Endothelial cell of umbilical vein (primary cell): ENCODE measurements at regions not wholly inside any gene's neighbourhood (a gene's known extent, or its start where the extent isn't known, plus 50 kb on each side); places are given as distances from the start of the nearest gene placed in this dataset.

Experiments
- BruUV-seq: library from RNA; stranded (reverse); fragments of 400-500 nt; replicated peaks from 2 replicates; lab custom pipeline; 2021; lab: Mats Ljungman, UMichigan
- CTCF ChIA-PET: fragments of 300-600, 350-600 bp; sonication (Branson Sonifier 250); formaldehyde crosslinking; loops from one replicate; lab custom pipeline; 2021; ENCODE audit warnings: antibody characterized with exemption, inconsistent platforms; lab: Charles Lee
- POLR2A ChIA-PET: fragments of 300-600, 350-600 bp; sonication (Branson Sonifier 250); formaldehyde crosslinking; loops from one replicate; lab custom pipeline; 2021; ENCODE audit warnings: antibody characterized with exemption, inconsistent platforms; lab: Charles Lee
- DNase-seq: peaks from one replicate; pipeline ENCODE4 v3.0.0-alpha.2; 2011; ENCODE audit warnings: low read depth, low spot score
- FAIRE-seq: peaks from 2 replicates; lab custom pipeline; 2011; peaks lifted over from hg19 to GRCh38; lab: Jason Lieb, UNC
- H2AFZ ChIP-seq: 2 replicates; pipeline ENCODE4 v1.6.0; 2012; ENCODE audit warnings: low read depth, low read length, control low read depth, inconsistent platforms
- H3K27ac ChIP-seq: 2 replicates; pipeline ENCODE4 v1.5.1; 2011; ENCODE audit warnings: low read depth, mild to moderate bottlenecking, control low read depth, low read length, moderate library complexity; ENCODE audit not compliant: insufficient read depth
- H3K27me3 ChIP-seq, 2 experiments: 2 replicates each; pipeline versions ENCODE4 v1.6.0 to v1.6.1; 2011; ENCODE audit warnings: low read length in 2 of 2, mixed read lengths in 1 of 2; ENCODE audit not compliant: control insufficient read depth in 2 of 2, insufficient read depth in 2 of 2
- H3K36me3 ChIP-seq, 2 experiments: 2 replicates in 1 of 2; 3 replicates in 1 of 2; pipeline ENCODE4 v1.5.1; 2011; ENCODE audit warnings: low read length in 2 of 2, mild to moderate bottlenecking in 1 of 2, moderate library complexity in 1 of 2; ENCODE audit not compliant: control insufficient read depth in 2 of 2, insufficient read depth in 2 of 2; ENCODE audit errors: extremely low read depth in 1 of 2
- H3K4me1 ChIP-seq: 3 replicates; pipeline ENCODE4 v1.5.1; 2011; ENCODE audit warnings: mild to moderate bottlenecking, low read length; ENCODE audit not compliant: control insufficient read depth, insufficient read depth; ENCODE audit errors: extremely low read depth
- H3K4me2 ChIP-seq: 2 replicates; pipeline ENCODE4 v1.6.1; 2011; ENCODE audit warnings: low read length, control low read depth, mixed read lengths; ENCODE audit not compliant: insufficient read depth
- H3K4me3 ChIP-seq, 3 experiments: fragments of 200-600 bp in 1 of 3; sonication (generic), shearing (Covaris generic) in 1 of 3; replicated peaks in 1 of 3; 2 replicates each; pipeline ENCODE4 v1.5.1; 2011 to 2016; ENCODE audit warnings: control low read depth in 3 of 3, low read length in 3 of 3, mild to moderate bottlenecking in 2 of 3, inconsistent platforms in 1 of 3, low read depth in 1 of 3, moderate library complexity in 1 of 3; ENCODE audit not compliant: insufficient read depth in 1 of 3
- H3K79me2 ChIP-seq: 2 replicates; pipeline ENCODE4 v1.6.0; 2012; ENCODE audit warnings: low read length, inconsistent platforms; ENCODE audit not compliant: control insufficient read depth, insufficient read depth
- H3K9ac ChIP-seq: replicated peaks from 2 replicates; pipeline ENCODE3; 2011; ENCODE audit warnings: low read length, control low read depth; ENCODE audit not compliant: insufficient read depth; ENCODE audit errors: extremely low read depth
- H3K9me1 ChIP-seq: replicated peaks from 3 replicates; pipeline ENCODE4 v1.6.0; 2011; ENCODE audit warnings: mild to moderate bottlenecking, low read length; ENCODE audit not compliant: control insufficient read depth, insufficient read depth; ENCODE audit errors: extremely low read depth
- H3K9me3 ChIP-seq: replicated peaks from 2 replicates; pipeline ENCODE4 v1.5.1; 2012; ENCODE audit warnings: low read length, inconsistent platforms; ENCODE audit not compliant: control insufficient read depth, insufficient read depth
- H4K20me1 ChIP-seq: replicated peaks from 2 replicates; pipeline ENCODE3; 2011; ENCODE audit warnings: mild to moderate bottlenecking, low read length; ENCODE audit not compliant: control insufficient read depth, insufficient read depth; ENCODE audit errors: extremely low read depth
- CTCF ChIP-seq, 2 donors: IDR thresholded peaks; 1 replicate in 1 of 2; 2 replicates in 1 of 2; pipeline ENCODE4 v1.5.1; 2011; ENCODE audit warnings: low read length in 2 of 2, mild to moderate bottlenecking in 2 of 2, moderate library complexity in 2 of 2, control low read depth in 1 of 2, inconsistent platforms in 1 of 2, low read depth in 1 of 2; ENCODE audit not compliant: insufficient read depth in 1 of 2; ENCODE audit errors: extremely low read depth in 1 of 2
- EZH2 ChIP-seq: IDR thresholded peaks from 2 replicates; pipeline ENCODE4 v1.6.1; 2012; ENCODE audit warnings: borderline replicate concordance, low read depth, mild to moderate bottlenecking, moderate library complexity, low read length, inconsistent platforms; ENCODE audit not compliant: severe bottlenecking
- FOS ChIP-seq: IDR thresholded peaks from 2 replicates; pipeline ENCODE4 v1.6.1; 2011; ENCODE audit warnings: mild to moderate bottlenecking, low read length, moderate library complexity, borderline replicate concordance; ENCODE audit not compliant: insufficient read depth
- GATA2 ChIP-seq: IDR thresholded peaks from 2 replicates; pipeline ENCODE4 v1.7.0; 2011; ENCODE audit warnings: low read depth, mild to moderate bottlenecking, moderate library complexity, mixed read lengths, low read length; ENCODE audit not compliant: insufficient read length, insufficient read depth
- JUN ChIP-seq: IDR thresholded peaks from 2 replicates; pipeline ENCODE4 v1.6.1; 2011; ENCODE audit warnings: borderline replicate concordance, low read depth; ENCODE audit not compliant: insufficient read length, insufficient read depth
- MAX ChIP-seq: IDR thresholded peaks from 2 replicates; pipeline ENCODE4 v1.6.1; 2011; ENCODE audit not compliant: insufficient read depth, insufficient read length
- MYC ChIP-seq: IDR thresholded peaks from one replicate; pipeline ENCODE4 v1.6.1; 2011; ENCODE audit warnings: mild to moderate bottlenecking, low read depth, low read length
- POLR2A ChIP-seq: IDR thresholded peaks from 2 replicates; pipeline ENCODE4 v1.6.1; 2012; ENCODE audit warnings: low read depth, mild to moderate bottlenecking, control low read depth, low read length
- POLR2AphosphoS5 ChIP-seq: IDR thresholded peaks from 2 replicates; pipeline ENCODE4 v1.6.1; 2012; ENCODE audit warnings: low read depth, mild to moderate bottlenecking, control low read depth, low read length, moderate library complexity; ENCODE audit not compliant: insufficient read depth
- dilution Hi-C: fragments of 300-500 bp; cut with MboI; formaldehyde crosslinking; loops from one replicate; pipeline ENCODE4 v1.15.0; 2019; ENCODE audit warnings: low sequenced_read_pairs; ENCODE audit not compliant: extremely low pct_ligation_motif_present
- intact Hi-C: fragments of 100-400 bp; cut with micrococcal nuclease; formaldehyde crosslinking; loops from one replicate; pipeline ENCODE4 v1.10.0; 2022

- Histone ChIP-seq H3K4me3 (no peak overlapping the region), H2AFZ (no peak overlapping the region), H3K9ac (no peak overlapping the region), H3K9me3 (no peaks in the 10 kb centered on the region), H3K4me2 (no peak overlapping the region), H3K36me3 (no peaks in the 10 kb centered on the region), H3K27me3 (no peaks in the 10 kb centered on the region), H3K9me1 (no peaks in the 10 kb centered on the region), H4K20me1 (no peaks in the 10 kb centered on the region), H3K27ac (no peak overlapping the region), H3K4me1 (peaks cover 43% of the 10 kb centered on the region), H3K79me2 (no peaks in the 10 kb centered on the region)
- ChIA-PET CTCF (interaction anchor here (0.8 to 1.2 kb wide), 2 partner anchors 10 to 135 kb away, joined by 3 to 4 read pairs; no protein-coding TSS in a partner anchor), POLR2A (no interaction called here)
- FAIRE-seq (no peak), DNase-seq (peak; percentile 57)
- BruUV-seq, result no TSS peak
- TF ChIP-seq CTCF (IDR thresholded peaks at IDR 0.05; ENCODE audit: extremely low read depth in 1 of 2, insufficient read depth in 1 of 2, low read depth in 1 of 2, low read length in 2 of 2) (no peak), POLR2A (no peak), MAX (no peak), GATA2 (no peak), MYC (no peak), FOS (no peak), POLR2AphosphoS5 (no peak), JUN (no peak), EZH2 (no peak)
- dilution Hi-C loops, result no loop called here
- intact Hi-C loops, result loop anchor here (2.0 kb wide), 1 partner anchor 27 kb away; no protein-coding TSS in a partner anchor
Measured at GRCh38 chr2:71743995-71744675, 290.8 kb downstream of the DYSF start.
